SK-N-SH treated with all-trans-retinoic acid at 6 μM for 48 hours (cell line): ENCODE measurements at regions not wholly inside any gene's neighbourhood (a gene's known extent, or its start where the extent isn't known, plus 50 kb on each side); places are given as distances from the start of the nearest gene placed in this dataset.

ENCODE experiments used
- CSRNP3 ChIP-seq: fragments of 250-450 bp; sonication (Bioruptor Pico); IDR thresholded peaks from 2 replicates; pipeline ENCODE4 v1.5.1; 2021; ENCODE audit warnings: mild to moderate bottlenecking, moderate library complexity
- ISL1 ChIP-seq: fragments of 250-450 bp; sonication (Bioruptor Pico); IDR thresholded peaks from 2 replicates; pipeline ENCODE4 v2.1.2; 2022; ENCODE audit warnings: mild to moderate bottlenecking, moderate library complexity
- PATZ1 ChIP-seq: fragments of 250-450 bp; sonication (Bioruptor Pico); IDR thresholded peaks from 2 replicates; pipeline ENCODE4 v1.8.0; 2020; ENCODE audit warnings: mild to moderate bottlenecking, moderate library complexity, borderline replicate concordance
- ZFP30 ChIP-seq: fragments of 450-650 bp; formaldehyde crosslinking; IDR thresholded peaks from 2 replicates; pipeline ENCODE4 v1.5.0; 2022; ENCODE audit warnings: mild to moderate bottlenecking, moderate library complexity

- TF ChIP-seq PATZ1 (no peak), ZFP30 (CRISPR knock-in tag) (no peak), CSRNP3 (CRISPR knock-in tag) (no peak), ISL1 (CRISPR knock-in tag) (no peak)
Measured at GRCh38 chr6:12484519-12484918, 194.4 kb downstream of the EDN1 start.
